ENCODE measurements at regions not wholly inside any gene's neighbourhood (a gene's known extent, or its start where the extent isn't known, plus 50 kb on each side); places are given as distances from the start of the nearest gene placed in this dataset.

DNA sequence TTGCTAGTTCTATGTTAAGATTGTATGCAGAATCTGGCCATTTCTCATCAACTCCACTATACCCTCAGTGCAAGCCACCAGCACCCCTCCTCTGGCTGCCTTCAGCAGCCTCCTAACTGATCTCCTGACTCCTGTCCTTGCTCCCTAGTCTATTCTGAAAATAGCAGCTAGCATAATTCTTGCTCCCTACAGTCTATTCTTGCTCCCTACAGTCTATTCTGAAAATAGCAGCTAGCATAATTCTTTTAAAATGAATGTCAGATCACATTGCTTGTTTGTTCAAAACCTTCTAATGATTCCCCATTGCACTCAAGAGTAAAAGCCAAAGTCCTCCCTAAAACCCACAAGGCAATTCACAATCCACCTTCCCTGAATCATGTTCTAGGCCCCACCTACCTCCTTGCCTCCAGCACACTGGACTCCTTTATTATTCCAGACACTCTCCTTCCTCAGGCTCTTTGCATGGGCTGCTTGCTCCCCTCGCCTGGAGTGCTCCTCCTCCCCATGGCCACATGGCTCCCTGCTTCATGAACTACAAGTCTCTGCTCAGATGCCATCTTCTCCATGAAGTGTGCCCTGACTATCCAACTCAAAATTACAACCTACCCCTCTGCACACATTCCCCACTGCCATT, 164.2 kb upstream of the TNFAIP3 start:
- CTCF ChIA-PET (ENCODE audit: partially characterized antibody): interaction anchor here (1.2 kb wide), 1 partner anchor 9 kb away, joined by 4 read pairs; no protein-coding TSS in a partner anchor
- H3K23ac ChIP-seq (ENCODE audit: insufficient read length): no peak overlapping the region
- no peaks in the 10 kb centered on the region for H3K79me1 ChIP-seq (ENCODE audit: low read depth, low read length)
- H3K4me1 ChIP-seq (replicated peaks in 1 of 4; ENCODE audit: control insufficient read depth in 3 of 4, insufficient read depth in 4 of 4, low read length in 3 of 4): no peaks in the 10 kb centered on the region
- no peak overlapping the region for H2AFZ ChIP-seq (ENCODE audit: low read length)
- no peaks in the 10 kb centered on the region for H3K36me3 ChIP-seq (ENCODE audit: control insufficient read depth in 2 of 4, insufficient read depth in 4 of 4, low read length in 3 of 4)
- no peak overlapping the region for H2AK5ac ChIP-seq (ENCODE audit: low read depth, low read length)
- H3K23me2 ChIP-seq (ENCODE audit: low read depth, low read length): no peaks in the 10 kb centered on the region
- POLR2A ChIA-PET (ENCODE audit: partially characterized antibody): no interaction called here
- no peak overlapping the region for H2BK20ac ChIP-seq (ENCODE audit: low read length)
- H4K8ac ChIP-seq (ENCODE audit: extremely low read depth, insufficient read depth, low read length): no peak overlapping the region
- no peak overlapping the region for H4K5ac ChIP-seq (ENCODE audit: insufficient read length, low read depth, low read length)
- no peak overlapping the region for H3K9ac ChIP-seq (replicated peaks in 1 of 4; ENCODE audit: extremely low read depth in 1 of 4, low read depth in 3 of 4, low read length in 3 of 4)
- H3K9me3 ChIP-seq (ENCODE audit: insufficient read depth in 2 of 2, low read depth in 1 of 2, low read length in 1 of 2): no peaks in the 10 kb centered on the region
- H2BK12ac ChIP-seq (ENCODE audit: low read depth, low read length): no peak overlapping the region
- DNase-seq (ENCODE audit: low read depth in 1 of 2, low spot score in 2 of 2) (no peak), FAIRE-seq (no peak)
- H3K27ac ChIP-seq (ENCODE audit: low read depth, low read length): no peak overlapping the region
- H2BK15ac ChIP-seq (ENCODE audit: low read length): no peak overlapping the region
- H3K4me2 ChIP-seq (ENCODE audit: insufficient read depth in 1 of 2, low read depth in 2 of 2, low read length in 2 of 2): no peak overlapping the region
- H3K27me3 ChIP-seq (replicated peaks in 1 of 4; ENCODE audit: control insufficient read depth in 3 of 4, extremely low read depth in 1 of 4, insufficient read depth in 3 of 4, low read length in 3 of 4): no peaks in the 10 kb centered on the region
- no peaks in the 10 kb centered on the region for H3K79me2 ChIP-seq (ENCODE audit: control insufficient read depth in 1 of 2, insufficient read depth in 2 of 2, low read length in 2 of 2)
- H3K14ac ChIP-seq (ENCODE audit: insufficient read length): no peak overlapping the region
- WGBS, 2 experiments (ENCODE audit: extremely low coverage in 1 of 2, insufficient coverage in 1 of 2, insufficient read length in 1 of 2, insufficient replicate concordance in 2 of 2, low coverage in 1 of 2, low lambda C conversion rate in 2 of 2, missing lambda C conversion rate in 1 of 2): 79% methylated on average over 1 of the region's 1 CpG; no CpG with 5 or more reads in 1 of the 2 experiments
- no peak overlapping the region for H3K4ac ChIP-seq (replicated peaks; ENCODE audit: insufficient read length, low read depth, low read length)
- H4K91ac ChIP-seq (replicated peaks; ENCODE audit: insufficient read length, low read length): no peak overlapping the region
- no peaks in the 10 kb centered on the region for H4K20me1 ChIP-seq (replicated peaks in 1 of 2; ENCODE audit: control insufficient read depth in 1 of 2, insufficient read depth in 2 of 2, low read length in 2 of 2)
- no peak overlapping the region for H2BK120ac ChIP-seq (replicated peaks; ENCODE audit: low read depth, low read length)
- no peak overlapping the region for H3K18ac ChIP-seq (ENCODE audit: extremely low read depth, low read length)
- no peak overlapping the region for H2BK5ac ChIP-seq (ENCODE audit: low read depth, low read length)
- H3K56ac ChIP-seq (replicated peaks; ENCODE audit: insufficient read length, low read depth, low read length): no peak overlapping the region
- no peak overlapping the region for H3K4me3 ChIP-seq (ENCODE audit: extremely low read depth in 1 of 4, insufficient read depth in 2 of 4, low read depth in 3 of 4, low read length in 4 of 4)
- TF ChIP-seq GABPA (IDR thresholded peaks at IDR 0.05; ENCODE audit: borderline replicate concordance, insufficient read depth, low read length) (no peak), EP300 (IDR thresholded peaks at IDR 0.05; ENCODE audit: borderline replicate concordance in 1 of 2, low read depth in 2 of 2, low read length in 2 of 2) (no peak), CTCF (IDR thresholded peaks at IDR 0.05; ENCODE audit: control extremely low read depth in 1 of 3, insufficient read depth in 1 of 3, low read depth in 1 of 3, low read length in 3 of 3) (no peak), SUZ12 (IDR thresholded peaks at IDR 0.05; ENCODE audit: low read length) (no peak), CTBP2 (IDR thresholded peaks at IDR 0.05; ENCODE audit: borderline replicate concordance, insufficient read depth, insufficient read length, low read length) (no peak), RBBP5 (IDR thresholded peaks at IDR 0.05; ENCODE audit: borderline replicate concordance, low read depth, low read length) (no peak), KDM5A (IDR thresholded peaks at IDR 0.05; ENCODE audit: low read length) (no peak)

Data from H1 (cell line).